ENCODE measurements at regions not wholly inside any gene's neighbourhood (a gene's known extent, or its start where the extent isn't known, plus 50 kb on each side); places are given as distances from the start of the nearest gene placed in this dataset.

- 84% methylated on average over 3 of the region's 3 CpGs for WGBS, 2 donors
- ATAC-seq (no peak), FAIRE-seq (no peak)
Observed at GRCh38 chr17:52709724-52710123, 551.2 kb upstream of the CA10 start.

GRCh38 chr17:52696362-52696761, 537.8 kb upstream of the CA10 start:
- no peak for FAIRE-seq
- Histone ChIP-seq H3K4me3 (no peak overlapping the region), H3K4me1 (no peaks in the 10 kb centered on the region), H3K27me3 (no peaks in the 10 kb centered on the region), H3K27ac (no peak overlapping the region), H3K9me3 (no peaks in the 10 kb centered on the region), H3K36me3 (no peaks in the 10 kb centered on the region)
- intact Hi-C loops (cut with DNase I): no loop called here
- ATAC-seq: no peak
- DNase-seq: no peak
- 62 to 65% methylated on average over 3 of the region's 3 CpGs for WGBS, 2 donors
- TF ChIP-seq CTCF (IDR thresholded peaks at IDR 0.05): no peak

More at GRCh38 chr17:52709724-52710123, 551.2 kb upstream of the CA10 start:
- H3K4me1 ChIP-seq: no peaks in the 10 kb centered on the region
- intact Hi-C loops (cut with DNase I): no loop called here
- no peak for TF ChIP-seq CTCF (IDR thresholded peaks at IDR 0.05)
- DNase-seq: peak in 2 of 6 donors; percentile 24 to 32
- H3K27ac ChIP-seq: no peak overlapping the region
- no peaks in the 10 kb centered on the region for H3K9me3 ChIP-seq
- H3K4me3 ChIP-seq: no peak overlapping the region
- H3K27me3 ChIP-seq: no peaks in the 10 kb centered on the region
- H3K36me3 ChIP-seq: no peaks in the 10 kb centered on the region

GRCh38 chr17:52686140-52686539, 527.6 kb upstream of the CA10 start:
- no peak overlapping the region for H3K4me3 ChIP-seq
- H3K27me3 ChIP-seq: no peaks in the 10 kb centered on the region
- no peak overlapping the region for H3K27ac ChIP-seq
- no peak for DNase-seq
- H3K36me3 ChIP-seq: no peaks in the 10 kb centered on the region
- intact Hi-C loops (cut with DNase I): no loop called here
- ATAC-seq: no peak
- no peak for FAIRE-seq
- no peaks in the 10 kb centered on the region for H3K9me3 ChIP-seq
- no peak for TF ChIP-seq CTCF (IDR thresholded peaks at IDR 0.05)
- H3K4me1 ChIP-seq: peaks cover 0 to 2% (median 0%) of the 10 kb centered on the region in 3 donors

GRCh38 chr17:52681480-52681879, 523.0 kb upstream of the CA10 start:
- Histone ChIP-seq H3K4me1 (peaks cover 0 to 2% (median 0%) of the 10 kb centered on the region in 3 donors), H3K9me3 (no peaks in the 10 kb centered on the region), H3K4me3 (no peak overlapping the region), H3K27ac (no peak overlapping the region), H3K27me3 (no peaks in the 10 kb centered on the region), H3K36me3 (no peaks in the 10 kb centered on the region)
- FAIRE-seq: no peak
- TF ChIP-seq CTCF (IDR thresholded peaks at IDR 0.05): no peak
- no peak for DNase-seq
- intact Hi-C loops (cut with DNase I): no loop called here
- 1 to 3% methylated on average over 2 of the region's 2 CpGs for WGBS, 2 donors
- ATAC-seq: peak; percentile 46 to 81 (median 69)

- no peak for FAIRE-seq
- WGBS, 2 donors: 74 to 77% methylated on average over 1 of the region's 1 CpG
- Histone ChIP-seq H3K27me3 (no peaks in the 10 kb centered on the region), H3K36me3 (no peaks in the 10 kb centered on the region), H3K9me3 (no peaks in the 10 kb centered on the region), H3K4me3 (no peak overlapping the region), H3K27ac (no peak overlapping the region), H3K4me1 (peaks cover 0 to 2% (median 0%) of the 10 kb centered on the region in 3 donors)
- peak in 1 of 6 donors; percentile 14 for DNase-seq
- TF ChIP-seq CTCF (IDR thresholded peaks at IDR 0.05): no peak
- intact Hi-C loops (cut with DNase I): no loop called here
- ATAC-seq: no peak
Observed at GRCh38 chr17:52678211-52678610, 519.7 kb upstream of the CA10 start.
